HG03469 (cell line): ENCODE measurements at regions not wholly inside any gene's neighbourhood (a gene's known extent, or its start where the extent isn't known, plus 50 kb on each side); places are given as distances from the start of the nearest gene placed in this dataset.

Source experiments
- ATAC-seq: cut with Tn5 transposase; IDR thresholded peaks from one replicate; pipeline ENCODE4 v1.9.1; 2021; ENCODE audit warnings: mild to moderate bottlenecking, moderate library complexity, moderate number of reproducible peaks; ENCODE audit not compliant: unreplicated experiment

DNA sequence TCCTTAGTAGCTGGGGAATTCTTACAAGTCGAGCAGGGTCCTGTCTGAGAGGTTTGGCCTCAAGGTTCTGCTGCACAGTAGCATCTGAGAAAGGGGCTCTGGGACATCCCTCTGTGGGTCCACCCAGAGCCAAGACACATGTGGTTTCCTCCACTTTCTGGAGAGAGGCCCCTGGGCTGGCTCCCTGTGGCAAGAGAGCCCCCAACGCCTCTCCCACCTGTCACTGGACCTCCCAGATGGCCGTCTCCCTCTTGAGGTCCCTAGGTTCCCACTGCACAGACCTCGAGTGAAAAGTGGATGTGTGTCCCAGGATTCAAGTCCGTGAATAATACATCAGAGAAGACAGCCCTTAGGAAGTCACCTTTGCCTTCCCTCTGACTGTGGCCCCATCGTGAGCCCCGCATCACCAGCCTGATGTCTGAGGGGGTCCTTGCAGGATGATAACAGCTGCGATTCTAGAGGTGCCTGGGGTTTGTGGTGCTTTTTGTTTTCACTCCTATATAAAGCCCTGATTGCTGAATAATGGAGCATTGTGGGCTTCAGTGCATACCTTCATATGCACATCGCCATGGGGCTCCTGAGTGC is 319.0 kb downstream of the GLRX3 start:
- no peak for ATAC-seq

DNA sequence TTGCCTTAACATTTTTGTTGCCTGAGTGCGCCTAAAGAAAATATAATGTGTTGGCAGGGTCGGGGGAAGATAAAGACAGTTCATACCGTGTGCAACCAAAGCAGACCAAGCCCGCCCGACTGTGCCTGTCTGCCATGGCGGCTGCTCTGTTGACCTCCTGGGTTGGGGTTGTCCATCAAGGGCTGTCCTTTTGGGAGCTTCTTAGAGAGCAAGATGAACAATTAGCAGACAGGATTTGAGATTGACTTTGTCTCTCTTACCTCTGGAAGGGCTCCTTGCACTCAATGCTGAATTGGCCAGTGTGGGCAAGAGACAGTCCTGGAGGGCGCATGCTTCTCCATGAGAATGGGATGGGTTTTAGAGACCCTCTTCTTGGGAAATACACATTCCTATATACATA is 319.6 kb downstream of the GLRX3 start:
- ATAC-seq = no peak

DNA sequence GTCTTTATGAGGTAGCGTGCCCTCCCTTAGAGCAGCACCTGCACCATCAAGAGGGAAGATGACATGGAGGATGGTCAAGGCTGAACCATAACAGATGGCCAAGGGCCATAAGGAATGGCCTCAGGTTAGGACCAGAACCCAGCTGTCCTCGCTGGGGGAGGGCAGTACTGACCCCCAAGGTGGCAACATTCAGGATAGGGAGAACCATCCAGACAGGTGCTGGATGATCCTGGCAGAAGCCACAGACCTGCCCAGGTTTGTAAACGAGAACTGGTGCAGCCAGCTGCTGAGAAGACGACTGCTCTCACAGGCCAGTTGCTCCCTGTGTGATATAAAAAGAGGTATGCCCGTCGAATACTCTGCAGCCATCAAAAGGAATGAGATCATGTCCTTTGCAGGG is 320.4 kb downstream of the GLRX3 start:
- ATAC-seq = no peak

DNA sequence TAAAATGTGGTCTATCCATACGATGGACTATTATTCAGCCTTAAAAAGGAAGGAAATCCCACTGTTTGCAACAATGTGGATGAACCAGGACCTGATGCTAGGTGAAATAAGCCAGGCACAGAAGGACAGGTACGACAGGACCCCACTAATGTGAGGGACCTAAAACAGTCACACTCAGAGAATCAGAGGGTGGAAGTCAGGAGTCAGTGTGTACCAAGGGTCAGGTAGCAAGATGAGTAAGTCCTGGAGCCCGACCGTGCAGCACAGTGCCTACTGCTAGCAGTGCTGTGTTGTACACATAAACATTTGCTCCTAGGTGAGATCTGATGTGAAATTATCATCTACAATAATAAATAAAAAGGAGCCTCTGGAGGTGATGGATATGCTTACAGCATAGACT is 322.3 kb downstream of the GLRX3 start:
- no peak for ATAC-seq

DNA sequence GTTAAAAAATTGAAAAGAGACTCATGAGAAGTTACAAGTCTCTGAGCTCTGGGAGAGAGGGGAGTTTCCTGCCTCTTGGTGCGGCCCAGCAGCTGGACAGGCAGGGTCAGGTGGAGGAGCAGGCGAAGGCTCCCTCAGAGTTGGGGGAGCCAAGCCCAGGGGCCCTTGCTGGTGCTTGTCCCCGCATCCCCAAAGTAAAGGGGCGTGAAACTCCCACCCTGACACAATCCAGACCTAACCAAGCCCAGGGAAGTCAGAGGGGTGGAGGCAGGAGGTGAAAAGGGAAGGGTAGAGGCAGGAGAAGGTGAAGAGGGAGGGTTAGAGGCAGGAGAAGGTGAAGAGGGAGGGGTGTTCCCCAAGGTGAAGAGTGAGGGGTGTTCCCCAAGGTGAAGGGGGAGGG is 322.8 kb downstream of the GLRX3 start:
- ATAC-seq = no peak

DNA sequence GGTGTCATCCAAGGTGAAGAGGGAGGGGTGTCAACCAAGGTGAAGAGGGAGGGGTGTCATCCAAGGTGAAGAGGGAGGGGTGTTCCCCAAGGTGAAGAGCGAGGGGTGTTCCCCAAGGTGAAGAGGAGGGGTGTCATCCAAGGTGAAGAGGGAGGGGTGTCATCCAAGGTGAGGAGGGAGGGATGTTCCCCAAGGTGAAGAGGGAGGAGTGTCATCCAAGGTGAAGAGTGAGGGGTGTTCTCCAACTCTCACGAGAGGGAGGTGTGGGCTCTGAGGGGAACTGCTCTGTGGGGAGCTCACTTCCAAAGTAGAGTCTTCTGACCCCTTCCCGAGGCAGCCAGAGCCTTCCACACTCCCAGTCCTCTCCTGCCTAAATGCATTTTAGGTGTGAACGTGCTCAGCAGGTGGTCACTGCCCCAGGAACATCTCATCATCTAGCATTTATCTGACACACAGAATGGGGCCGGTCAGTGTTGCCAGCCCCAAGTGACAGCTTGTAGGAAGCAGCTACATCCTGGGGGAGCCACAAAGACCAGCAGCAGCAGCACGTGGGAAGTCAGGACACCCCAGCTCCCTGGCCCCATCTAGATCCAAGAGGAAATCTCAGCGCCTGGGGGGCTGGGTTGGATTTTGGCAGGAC is 323.8 kb downstream of the GLRX3 start:
- no peak for ATAC-seq

DNA sequence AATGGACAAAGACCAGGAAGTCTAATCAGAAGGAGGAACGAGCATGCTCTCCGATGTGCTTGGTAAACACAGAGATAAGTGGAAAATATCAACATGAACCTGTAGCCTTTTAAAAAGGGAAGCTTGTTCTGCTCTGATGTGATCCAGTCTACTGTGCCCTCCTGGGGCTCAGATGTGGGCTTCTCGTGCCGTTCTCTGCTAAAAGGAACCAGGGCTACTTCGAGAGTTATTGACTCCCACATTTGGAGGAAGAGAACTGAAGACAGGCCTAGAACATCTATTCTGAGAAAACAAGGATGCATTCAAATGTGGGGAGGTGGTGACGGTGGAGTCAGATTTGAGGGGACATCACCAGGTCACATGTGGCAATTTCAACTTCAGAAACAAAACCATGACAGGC is 325.4 kb downstream of the GLRX3 start:
- ATAC-seq = no peak

DNA sequence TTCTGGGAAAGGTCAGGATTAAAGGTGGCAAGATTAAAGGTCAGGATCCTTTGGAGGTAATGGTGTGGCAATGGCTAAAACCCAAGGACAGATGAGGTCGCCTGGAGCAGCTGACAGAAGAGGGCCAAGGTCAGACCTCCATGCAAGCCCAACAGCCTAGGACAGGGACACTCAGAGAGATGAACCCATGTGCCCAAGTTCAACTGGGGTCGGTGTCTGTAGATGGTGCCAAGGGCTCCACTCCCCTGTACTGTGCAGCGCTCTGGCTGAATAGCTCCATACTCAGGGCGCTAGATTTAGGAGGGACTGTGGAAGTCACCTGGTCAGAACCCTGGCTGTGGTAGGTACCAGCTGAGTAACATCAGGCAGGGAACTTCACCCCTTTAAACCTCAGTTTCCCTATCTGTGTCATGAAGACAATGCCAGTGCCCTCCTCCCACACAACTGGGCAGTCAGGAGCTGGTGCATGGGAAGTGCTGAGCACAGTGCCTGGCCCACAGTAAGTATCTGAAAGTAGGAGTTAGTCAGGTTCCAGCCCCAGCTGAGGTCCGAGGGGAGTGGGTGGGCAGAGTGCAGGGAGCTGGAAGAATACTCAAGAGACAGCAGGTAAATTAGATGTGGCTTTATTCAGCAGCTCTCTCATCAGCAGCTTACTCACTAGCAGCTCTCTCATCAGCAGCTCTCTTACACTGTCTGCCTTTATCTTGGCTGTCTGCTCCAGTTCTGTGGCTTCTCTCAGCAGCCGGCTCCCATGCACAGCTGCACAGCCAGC is 327.1 kb downstream of the GLRX3 start:
- no peak for ATAC-seq

DNA sequence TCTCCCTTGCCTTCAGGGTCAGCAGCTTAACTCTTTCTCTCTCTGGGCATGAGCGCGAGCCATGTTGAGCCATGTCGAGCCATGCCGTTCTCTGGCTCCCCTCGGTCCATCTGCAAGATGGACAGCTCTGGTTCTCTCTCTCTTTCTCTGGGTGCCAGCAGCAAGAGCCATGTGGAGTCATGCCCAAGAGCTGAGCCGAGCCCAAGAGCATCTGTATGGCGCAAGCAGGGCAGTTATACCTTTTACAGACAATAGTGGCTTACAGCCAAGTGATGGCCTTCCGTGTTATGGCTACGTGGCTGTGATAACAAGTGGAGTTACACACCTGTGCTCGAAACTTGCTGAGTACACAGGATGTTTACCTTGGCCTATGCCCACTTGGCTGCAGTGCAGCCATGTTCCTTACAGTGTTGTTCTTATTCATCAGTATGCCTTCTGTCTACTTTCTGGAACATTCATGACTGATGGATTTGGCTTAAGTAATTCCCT is 327.7 kb downstream of the GLRX3 start:
- ATAC-seq = no peak

DNA sequence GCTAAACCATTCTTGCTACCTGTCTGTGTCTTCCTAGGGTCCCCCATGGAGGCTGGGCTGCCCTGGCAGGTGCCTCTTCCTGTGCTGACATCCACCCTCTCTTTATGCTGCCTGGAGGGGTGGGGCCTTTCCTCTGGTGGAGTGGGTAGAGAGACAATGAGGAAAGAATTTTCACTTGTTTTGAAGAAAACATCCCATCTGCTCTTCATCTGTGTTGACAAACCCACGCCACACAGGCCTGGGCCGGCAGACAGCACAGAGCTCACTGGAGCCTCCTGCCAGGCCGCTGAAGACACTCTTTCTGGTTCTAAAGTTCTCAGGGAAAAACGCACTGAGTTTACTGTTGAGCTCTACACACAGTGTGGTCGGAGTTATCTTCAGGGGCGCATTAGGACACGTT is 328.2 kb downstream of the GLRX3 start:
- no peak for ATAC-seq

DNA sequence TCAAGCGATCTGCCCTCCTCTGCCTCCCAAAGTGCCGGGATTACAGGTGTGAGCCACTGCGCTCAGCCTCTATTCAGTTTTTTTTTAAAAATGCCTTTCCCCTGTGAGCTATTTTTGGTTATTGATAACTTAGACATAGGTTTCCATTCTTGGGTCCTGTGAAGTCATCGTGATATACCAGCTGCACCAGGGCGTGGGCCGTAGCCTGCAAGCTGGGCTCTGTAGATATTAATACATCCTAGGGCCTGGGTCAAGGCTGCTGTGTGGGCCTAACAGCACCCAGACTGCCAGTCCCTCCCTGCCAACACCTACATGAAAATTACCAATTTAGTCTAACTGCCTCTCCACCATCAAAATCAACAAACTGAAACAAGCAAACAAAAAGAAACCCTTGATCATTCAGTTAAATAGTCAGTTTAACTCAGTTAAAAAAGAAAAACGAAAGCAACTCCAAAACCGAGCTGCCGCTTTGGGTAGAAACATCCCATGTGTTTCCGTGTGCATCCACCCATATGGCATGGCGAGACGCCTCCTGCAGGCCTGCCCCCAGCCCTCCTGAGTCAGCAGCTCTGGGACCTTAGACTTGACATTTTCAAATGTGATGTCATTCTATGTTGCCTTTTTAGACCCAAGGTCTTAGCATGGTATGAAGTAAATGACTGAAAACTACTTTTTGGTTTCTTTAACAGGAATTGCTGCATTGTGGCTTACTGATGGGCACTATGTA is 330.2 kb downstream of the GLRX3 start:
- ATAC-seq = no peak

DNA sequence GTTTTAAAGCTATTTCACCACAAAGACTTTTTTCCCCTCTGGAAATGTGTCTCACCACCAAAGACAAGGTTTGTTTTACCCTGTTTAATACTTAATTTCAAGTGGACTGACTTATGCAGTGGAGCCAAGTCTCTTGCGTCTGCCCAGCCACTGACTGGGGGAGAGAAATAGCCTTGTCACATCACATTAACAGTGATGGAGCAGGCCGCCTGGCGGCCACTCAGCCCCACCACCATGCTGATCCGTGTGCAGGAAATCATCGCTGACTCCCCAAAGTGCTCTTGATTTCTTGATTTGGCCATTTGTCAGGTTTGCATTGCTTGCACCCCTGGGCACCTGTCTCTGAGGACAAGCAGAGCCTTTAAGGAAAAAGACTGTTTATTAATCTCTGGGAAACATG is 334.1 kb downstream of the GLRX3 start:
- ATAC-seq = no peak

DNA sequence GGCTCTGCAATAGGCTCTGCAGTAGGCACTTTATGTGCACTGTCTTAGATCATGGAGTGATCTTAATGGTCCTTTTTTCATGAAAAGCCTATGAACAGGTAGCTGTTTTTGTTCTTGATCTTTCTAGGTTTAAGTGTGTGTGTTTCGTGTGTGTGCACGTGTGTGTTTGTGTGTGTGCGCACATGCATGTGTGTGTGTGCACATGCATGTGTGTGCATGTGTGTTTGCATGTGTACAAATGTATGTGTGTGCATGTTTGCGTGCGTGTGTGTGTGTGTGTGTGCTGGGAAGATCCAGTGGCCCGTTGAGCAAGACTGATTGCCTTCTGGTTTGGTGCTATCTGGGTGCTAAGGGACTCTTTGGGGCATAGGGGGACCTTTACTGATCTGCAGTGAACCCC is 334.8 kb downstream of the GLRX3 start:
- ATAC-seq = no peak

DNA sequence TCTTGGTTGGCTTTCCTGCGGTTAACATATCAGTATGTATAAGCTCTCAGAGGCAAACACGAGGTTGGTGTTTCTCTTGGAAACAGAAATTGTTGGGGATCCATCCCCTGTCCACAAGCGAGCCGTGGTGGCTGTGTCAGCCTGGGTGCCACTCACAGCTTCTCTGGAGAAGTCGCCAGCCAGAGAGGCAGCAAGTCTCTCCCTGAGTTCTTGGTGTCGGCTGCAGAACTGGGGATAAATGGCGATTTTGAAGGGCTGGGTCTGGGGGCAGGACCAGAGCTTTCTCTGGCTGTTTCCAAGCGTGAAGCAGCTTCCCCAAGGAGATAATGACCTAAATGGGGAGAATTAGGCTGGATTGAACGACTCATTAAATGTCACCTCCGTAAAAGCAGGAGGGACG is 335.3 kb downstream of the GLRX3 start:
- ATAC-seq = no peak

DNA sequence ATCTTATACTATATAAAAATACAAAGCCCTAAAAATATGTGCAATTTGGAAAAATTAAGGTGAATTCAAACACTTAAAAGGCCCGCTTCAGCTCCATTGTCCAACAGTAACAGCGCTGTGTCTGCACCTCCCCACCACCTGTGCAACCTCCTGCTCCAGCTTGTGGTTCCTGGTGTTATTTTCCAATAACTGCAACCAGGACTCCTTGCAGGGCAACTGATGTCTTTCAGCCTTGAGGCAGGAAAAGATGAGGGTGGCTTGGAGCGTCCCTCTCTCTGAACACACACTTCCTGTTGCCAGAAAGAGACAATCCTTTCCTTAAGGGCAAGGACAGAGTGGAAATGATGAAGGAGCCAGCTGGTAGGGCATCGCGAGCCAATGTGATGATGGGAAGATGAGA is 336.0 kb downstream of the GLRX3 start:
- ATAC-seq = no peak

DNA sequence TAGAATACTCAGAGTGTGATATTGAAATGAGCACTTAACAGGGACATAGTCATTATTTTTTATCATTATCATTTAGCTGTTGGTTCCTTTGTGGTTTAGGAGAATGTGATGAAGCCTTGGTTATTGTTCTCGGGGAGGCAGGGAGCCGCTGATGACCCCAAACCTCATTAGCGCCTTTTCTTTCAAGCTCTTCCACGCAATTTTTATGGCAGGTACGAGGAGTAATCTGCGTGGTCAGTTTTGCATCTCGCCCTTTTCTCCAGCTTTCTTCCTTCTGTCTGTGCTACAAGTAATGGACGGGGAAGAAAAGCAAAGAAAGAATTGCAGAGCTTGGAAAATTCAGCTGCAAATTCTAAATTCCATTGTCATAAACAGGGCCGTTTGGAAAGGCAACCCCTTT is 338.4 kb downstream of the GLRX3 start:
- no peak for ATAC-seq

DNA sequence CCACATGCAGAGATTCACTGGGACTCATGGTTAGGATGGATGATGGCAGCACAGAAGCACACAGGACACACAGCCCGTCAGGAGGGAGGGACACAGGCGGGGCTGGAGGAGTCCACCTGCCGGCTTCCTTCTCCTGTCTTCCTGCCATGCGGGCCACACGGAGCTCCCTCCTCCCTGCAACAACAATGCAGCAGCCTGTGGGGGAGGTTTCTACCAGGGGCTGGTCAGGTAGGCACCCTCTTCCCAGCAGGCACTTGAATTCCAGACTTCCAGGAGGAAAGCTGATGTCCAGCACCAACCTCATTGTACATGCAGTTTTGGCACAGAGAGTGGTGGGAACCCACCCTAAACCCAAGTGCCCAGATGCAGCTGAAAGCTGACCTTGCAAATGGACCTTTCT is 341.2 kb downstream of the GLRX3 start:
- no peak for ATAC-seq

DNA sequence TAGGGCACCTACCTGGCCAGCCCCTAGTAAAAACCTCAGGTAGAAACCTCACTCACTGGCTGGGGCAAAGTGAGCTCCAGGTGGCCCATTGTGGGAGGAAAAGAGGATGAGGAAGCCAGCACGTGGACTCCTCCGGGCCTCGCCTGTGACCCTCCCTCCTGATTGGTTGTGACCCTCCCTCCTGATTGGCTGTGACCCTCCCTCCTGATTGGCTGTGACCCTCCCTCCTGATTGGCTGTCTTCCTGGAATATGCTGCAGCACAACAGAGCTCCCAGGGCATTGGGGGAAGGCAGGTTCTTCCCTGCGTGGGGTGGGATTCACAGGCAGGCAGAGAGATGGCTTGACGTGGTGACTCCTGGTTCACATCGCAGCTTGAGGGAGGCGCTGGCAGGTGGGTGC is 343.0 kb downstream of the GLRX3 start:
- no peak for ATAC-seq

DNA sequence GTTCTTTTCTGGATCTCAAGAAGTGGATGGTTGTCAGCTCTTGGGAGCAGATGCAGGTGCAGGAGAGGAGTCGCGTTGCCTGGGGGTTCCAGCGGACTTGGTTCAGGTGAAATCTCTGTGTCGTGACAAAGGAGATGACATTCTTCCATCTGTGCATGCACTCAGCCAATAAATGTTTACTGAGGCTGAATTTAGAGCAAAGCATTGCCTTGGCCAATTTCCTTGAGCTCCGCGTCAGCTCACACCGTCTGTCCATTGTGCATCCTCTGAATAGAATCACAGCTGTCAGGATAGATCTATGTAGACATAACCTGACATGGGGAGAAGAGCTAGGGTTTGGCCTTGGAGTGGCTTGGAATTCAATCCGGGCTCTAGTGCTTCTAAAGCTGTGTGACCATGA is 343.7 kb downstream of the GLRX3 start:
- no peak for ATAC-seq

DNA sequence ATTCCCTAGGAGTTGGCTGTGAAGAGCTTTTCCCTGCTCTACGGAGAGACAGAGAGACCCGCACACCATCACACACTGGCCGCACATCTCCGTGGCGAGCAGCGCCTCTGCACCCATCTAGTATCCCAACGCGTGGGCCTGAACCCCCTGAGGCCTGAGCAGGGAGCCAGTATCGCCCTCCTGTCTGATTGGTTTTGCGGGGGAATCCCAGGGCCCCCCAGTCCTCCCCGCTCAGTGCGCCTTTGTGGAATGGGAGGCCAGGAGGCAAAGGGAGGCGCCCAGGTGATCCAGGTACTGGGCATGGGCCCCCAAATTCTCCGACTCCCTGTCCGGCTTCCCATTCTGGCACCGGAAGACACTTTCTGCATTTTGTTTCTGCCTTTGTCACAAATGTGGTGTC is 344.3 kb downstream of the GLRX3 start:
- ATAC-seq = no peak

DNA sequence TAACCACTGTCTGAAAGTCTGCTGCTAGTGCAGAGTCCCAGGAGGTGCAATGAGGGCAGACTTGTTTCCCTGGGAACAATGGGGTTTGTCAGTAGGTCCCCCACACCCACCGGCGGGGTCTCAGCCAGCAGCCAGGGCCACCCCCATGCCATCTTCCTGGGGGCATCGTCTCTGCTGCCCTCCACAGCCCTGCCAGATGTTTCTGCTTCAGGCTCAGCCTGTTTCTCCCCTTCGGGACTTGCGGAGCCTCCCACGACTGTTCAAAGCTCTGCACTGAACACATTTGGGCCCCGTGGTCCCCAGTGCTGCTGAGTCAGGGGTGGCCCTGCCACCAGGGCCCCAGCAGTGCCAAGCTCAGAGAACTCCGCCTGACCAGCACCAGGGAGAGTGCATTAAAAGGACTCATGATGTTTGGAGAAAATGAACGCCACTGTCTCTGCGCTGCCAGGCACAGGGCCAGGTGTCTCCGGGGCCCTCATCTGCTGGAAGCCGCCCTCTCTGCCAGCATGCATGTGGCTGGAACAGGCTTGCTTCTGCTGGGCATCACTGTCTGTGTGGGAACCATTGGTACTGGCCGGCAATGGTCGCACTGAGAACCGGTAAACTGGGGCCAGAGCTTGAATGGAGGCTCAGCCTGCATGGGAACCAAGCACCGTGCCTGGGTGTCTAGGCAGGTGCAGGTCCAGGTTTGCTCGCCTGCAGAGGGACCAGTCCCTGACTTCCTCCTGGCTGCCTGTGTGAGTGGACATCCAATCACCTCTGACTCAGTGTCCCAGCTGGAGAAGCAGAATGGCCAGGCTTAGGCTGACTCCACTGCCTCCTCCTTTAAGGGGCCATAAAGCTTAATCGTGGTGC is 345.1 kb downstream of the GLRX3 start:
- ATAC-seq = no peak
